Ovary (tissue), 7 donors: ENCODE measurements at regions not wholly inside any gene's neighbourhood (a gene's known extent, or its start where the extent isn't known, plus 50 kb on each side); places are given as distances from the start of the nearest gene placed in this dataset.

Experiments used
- DNase-seq, 5 donors: peaks; one replicate each; pipeline ENCODE4 v3.0.0-alpha.2; 2019 to 2020
- H3K27ac ChIP-seq, 2 donors: fragments of 200-600 bp; one replicate each; pipeline versions ENCODE4 v1.5.1 to v1.8.0; 2019 to 2022
- H3K27me3 ChIP-seq: fragments of 200-600 bp; one replicate; pipeline ENCODE4 v1.8.0; 2022
- H3K36me3 ChIP-seq: fragments of 200-600 bp; sonication (generic); one replicate; pipeline ENCODE4 v1.5.1; 2019
- H3K4me1 ChIP-seq: one replicate; pipeline ENCODE4 v1.8.1; 2013; ENCODE audit warnings: mild to moderate bottlenecking, moderate library complexity; ENCODE audit not compliant: insufficient read depth
- H3K4me3 ChIP-seq: fragments of 200-600 bp; sonication (generic); one replicate; pipeline ENCODE4 v1.5.1; 2017
- H3K9me3 ChIP-seq, 2 donors: fragments of 200-600 bp in 1 of 2; sonication (generic) in 1 of 2; one replicate each; pipeline versions ENCODE4 v1.5.1 to v1.8.1; 2013 to 2019; ENCODE audit warnings: mild to moderate bottlenecking in 1 of 2, moderate library complexity in 1 of 2
- EP300 ChIP-seq: sonication (generic); formaldehyde crosslinking; IDR thresholded peaks from one replicate; pipeline ENCODE4 v1.6.1; 2017; ENCODE audit warnings: antibody characterized with exemption
- POLR2A ChIP-seq: fragments of 450-650 bp; IDR thresholded peaks from one replicate; pipeline ENCODE4 v1.6.1; 2017; ENCODE audit warnings: antibody characterized with exemption, mild to moderate bottlenecking, moderate library complexity
- WGBS, 3 donors: extraction: QIAGEN DNeasy Blood & Tissue Kit in 1 of 3; methylation state at CpG; one replicate each; pipeline versions ENCODE4 v1.1.5 to v1.1.7; 2013 to 2017; 5-methylcytosine and 5-hydroxymethylcytosine counted together
- intact Hi-C, 4 donors: fragments of 100-400 bp; cut with DNase I; formaldehyde crosslinking; loops; one replicate each; pipeline versions ENCODE4 v1.11.0 to v1.15.1; 2022 to 2023
- TF ChIP-seq, protein P1 (sequence below), 3 donors: fragments of 450-650 bp in 2 of 3; fragments of 200-600 bp in 1 of 3; IDR thresholded peaks; one replicate each; pipeline versions ENCODE4 v1.5.1 to v1.8.0; 2016 to 2022; ENCODE audit warnings: antibody characterized with exemption in 3 of 3, mild to moderate bottlenecking in 1 of 3
- donor health status: DM: no; HTN: no; CAD: no; lungs with moderate emphysema.
- donor health status: DM: no; HTN: no; CAD: no.
- donor health status: Bipolar disorder and iron deficiency.
- donor health status: DM: no; HTN: no; CAD: no.
- donor health status: DM: yes; HTN: yes; CAD: no.

GRCh38 chr7:116150588-116150987 lies 59.8 kb upstream of the TES start:
- Histone ChIP-seq H3K9me3 (no peaks in the 10 kb centered on the region), H3K27ac (no peak overlapping the region), H3K4me3 (no peak overlapping the region), H3K36me3 (no peaks in the 10 kb centered on the region), H3K27me3 (no peaks in the 10 kb centered on the region), H3K4me1 (no peaks in the 10 kb centered on the region)
- TF ChIP-seq EP300 (no peak), POLR2A (no peak)
- TF ChIP-seq, protein P1, sequence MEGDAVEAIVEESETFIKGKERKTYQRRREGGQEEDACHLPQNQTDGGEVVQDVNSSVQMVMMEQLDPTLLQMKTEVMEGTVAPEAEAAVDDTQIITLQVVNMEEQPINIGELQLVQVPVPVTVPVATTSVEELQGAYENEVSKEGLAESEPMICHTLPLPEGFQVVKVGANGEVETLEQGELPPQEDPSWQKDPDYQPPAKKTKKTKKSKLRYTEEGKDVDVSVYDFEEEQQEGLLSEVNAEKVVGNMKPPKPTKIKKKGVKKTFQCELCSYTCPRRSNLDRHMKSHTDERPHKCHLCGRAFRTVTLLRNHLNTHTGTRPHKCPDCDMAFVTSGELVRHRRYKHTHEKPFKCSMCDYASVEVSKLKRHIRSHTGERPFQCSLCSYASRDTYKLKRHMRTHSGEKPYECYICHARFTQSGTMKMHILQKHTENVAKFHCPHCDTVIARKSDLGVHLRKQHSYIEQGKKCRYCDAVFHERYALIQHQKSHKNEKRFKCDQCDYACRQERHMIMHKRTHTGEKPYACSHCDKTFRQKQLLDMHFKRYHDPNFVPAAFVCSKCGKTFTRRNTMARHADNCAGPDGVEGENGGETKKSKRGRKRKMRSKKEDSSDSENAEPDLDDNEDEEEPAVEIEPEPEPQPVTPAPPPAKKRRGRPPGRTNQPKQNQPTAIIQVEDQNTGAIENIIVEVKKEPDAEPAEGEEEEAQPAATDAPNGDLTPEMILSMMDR (IDR thresholded peaks at IDR 0.05), result no peak
- 83 to 90% (median 86%) methylated on average over 1 of the region's 1 CpG for WGBS, 3 donors
- intact Hi-C loops, result no loop called here
- no peak for DNase-seq

DNA sequence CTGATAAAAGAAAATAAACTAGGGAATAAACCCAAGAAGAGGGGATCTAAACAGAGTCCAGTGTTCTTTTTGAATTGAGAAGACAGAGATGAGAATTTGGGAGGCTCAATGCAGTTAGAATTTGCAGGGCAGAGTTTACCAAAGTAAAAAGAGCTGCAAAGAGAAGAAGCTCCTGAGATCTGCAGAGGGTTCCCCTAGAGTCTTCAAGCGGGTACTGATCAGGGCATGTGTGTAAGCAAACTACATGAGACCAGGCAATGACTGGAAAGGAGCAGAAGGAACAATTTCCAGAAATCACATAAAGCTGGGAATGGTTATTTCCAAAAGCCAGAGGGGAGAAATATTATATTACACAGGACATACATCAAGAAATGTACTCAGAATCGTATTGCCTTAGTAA lies 58.1 kb upstream of the TES start:
- Histone ChIP-seq H3K9me3 (no peaks in the 10 kb centered on the region), H3K27me3 (no peaks in the 10 kb centered on the region), H3K36me3 (no peaks in the 10 kb centered on the region), H3K4me3 (no peak overlapping the region), H3K4me1 (no peaks in the 10 kb centered on the region), H3K27ac (no peak overlapping the region)
- 93 to 97% (median 96%) methylated on average over 2 of the region's 2 CpGs for WGBS, 3 donors
- TF ChIP-seq POLR2A (no peak), EP300 (no peak)
- TF ChIP-seq, protein P1 (IDR thresholded peaks at IDR 0.05), result no peak
- intact Hi-C loops, result no loop called here
- no peak for DNase-seq

DNA sequence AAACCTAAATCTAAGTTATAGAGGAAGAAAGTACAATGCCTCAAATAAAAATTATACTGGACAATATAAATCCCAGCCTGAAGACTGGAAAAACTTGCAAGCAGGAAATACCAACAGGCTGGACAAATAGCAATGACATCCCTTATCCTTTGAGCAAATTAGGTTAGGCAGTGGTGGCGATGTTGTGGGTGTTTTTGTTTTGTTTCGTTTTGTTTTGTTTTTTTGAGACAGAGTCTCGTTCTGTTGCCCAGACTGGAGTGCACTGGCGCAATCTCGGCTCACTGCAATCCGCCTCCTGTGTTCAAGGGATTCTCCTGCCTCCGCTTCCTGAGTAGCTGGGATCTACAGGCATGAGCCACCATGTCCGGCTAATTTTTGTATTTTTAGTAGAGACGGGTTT lies 57.3 kb upstream of the TES start:
- no peak overlapping the region for H3K27ac ChIP-seq
- H3K36me3 ChIP-seq, result no peaks in the 10 kb centered on the region
- no peak for DNase-seq
- H3K27me3 ChIP-seq, result no peaks in the 10 kb centered on the region
- WGBS, 3 donors, result 78 to 85% (median 81%) methylated on average over 9 of the region's 9 CpGs
- TF ChIP-seq POLR2A (no peak), EP300 (no peak)
- TF ChIP-seq, protein P1 (IDR thresholded peaks at IDR 0.05), result no peak
- no peaks in the 10 kb centered on the region for H3K4me1 ChIP-seq
- no peak overlapping the region for H3K4me3 ChIP-seq
- intact Hi-C loops, result no loop called here
- no peaks in the 10 kb centered on the region for H3K9me3 ChIP-seq

DNA sequence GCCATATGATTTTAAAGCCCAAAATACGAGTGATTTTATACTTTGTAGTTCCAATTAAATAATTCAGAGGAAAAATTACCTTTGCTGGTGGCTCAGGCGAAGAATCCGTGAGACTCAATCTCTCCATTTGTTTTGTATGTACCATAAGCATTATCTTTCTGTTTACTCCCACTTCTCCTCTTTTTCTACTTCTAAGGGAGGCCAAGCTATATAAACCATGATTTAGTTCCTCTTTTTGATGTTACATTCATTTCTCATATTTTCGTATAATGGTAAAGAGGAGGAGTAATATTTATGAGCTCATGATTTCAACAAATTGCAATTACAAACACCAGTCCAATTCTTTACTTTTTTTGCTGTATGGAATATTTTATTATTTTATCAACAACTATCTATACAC lies 50.6 kb upstream of the TES start:
- H3K27me3 ChIP-seq, result no peaks in the 10 kb centered on the region
- WGBS, 3 donors, result 68 to 78% (median 75%) methylated on average over 4 of the region's 4 CpGs
- TF ChIP-seq, protein P1 (IDR thresholded peaks at IDR 0.05), result no peak
- TF ChIP-seq EP300 (no peak), POLR2A (no peak)
- intact Hi-C loops, result no loop called here
- no peaks in the 10 kb centered on the region for H3K4me1 ChIP-seq
- H3K27ac ChIP-seq, result no peak overlapping the region
- no peaks in the 10 kb centered on the region for H3K36me3 ChIP-seq
- H3K4me3 ChIP-seq, result no peak overlapping the region
- DNase-seq, result no peak
- no peaks in the 10 kb centered on the region for H3K9me3 ChIP-seq
